Heart right ventricle (tissue), 16 donors: ENCODE measurements at regions not wholly inside any gene's neighbourhood (a gene's known extent, or its start where the extent isn't known, plus 50 kb on each side); places are given as distances from the start of the nearest gene placed in this dataset.

Source experiments
- ATAC-seq, 8 donors: fragments of 200-7000 bp; cut with Tn5 transposase; one replicate each; pipeline ENCODE4 v1.9.1; 2020; ENCODE audit warnings: mild to moderate bottlenecking in 8 of 8, moderate library complexity in 8 of 8, moderate number of reproducible peaks in 1 of 8
- DNase-seq, 2 donors: peaks; one replicate each; pipeline ENCODE4 v3.0.0-alpha.2; 2020
- H3K27ac ChIP-seq, 10 donors: fragments of 200-600 bp; sonication (generic) in 2 of 10; one replicate each; pipeline versions ENCODE4 v1.5.0 to v1.8.0; 2020 to 2022; ENCODE audit warnings: mild to moderate bottlenecking in 3 of 10
- H3K27me3 ChIP-seq, 7 donors: fragments of 200-600 bp; one replicate each; pipeline ENCODE4 v1.8.0; 2021 to 2022; ENCODE audit warnings: mild to moderate bottlenecking in 2 of 7
- H3K36me3 ChIP-seq, 9 donors: fragments of 200-600 bp; sonication (generic) in 1 of 9; one replicate each; pipeline versions ENCODE4 v1.5.0 to v1.8.0; 2020 to 2022; ENCODE audit warnings: mild to moderate bottlenecking in 2 of 9
- H3K4me1 ChIP-seq, 9 donors: fragments of 200-600 bp; sonication (generic) in 1 of 9; one replicate each; pipeline versions ENCODE4 v1.5.0 to v1.8.0; 2020 to 2022; ENCODE audit warnings: mild to moderate bottlenecking in 4 of 9
- H3K4me3 ChIP-seq, 10 donors: fragments of 200-600 bp; sonication (generic) in 2 of 10; one replicate each; pipeline versions ENCODE4 v1.5.0 to v1.8.0; 2020 to 2022; ENCODE audit warnings: mild to moderate bottlenecking in 7 of 10, moderate library complexity in 2 of 10
- H3K9me3 ChIP-seq, 11 donors: fragments of 200-600 bp in 10 of 11; sonication (generic) in 2 of 11; one replicate each; pipeline versions ENCODE4 v1.5.0 to v1.8.0; 2013 to 2022; ENCODE audit warnings: mild to moderate bottlenecking in 2 of 11, control low read depth in 1 of 11, moderate library complexity in 1 of 11
- WGBS, 2 donors: extraction: QIAGEN DNeasy Blood & Tissue Kit; methylation state at CpG; one replicate each; pipeline ENCODE4 v1.1.7; 2013; ENCODE audit warnings: inconsistent platforms in 1 of 2; 5-methylcytosine and 5-hydroxymethylcytosine counted together
- intact Hi-C, 10 donors: fragments of 100-400 bp; cut with DNase I; formaldehyde crosslinking; loops; one replicate each; pipeline versions ENCODE4 v1.11.1 to v1.14.2; 2022
- TF ChIP-seq, protein P1 (sequence below), 9 donors: fragments of 200-600 bp; sonication (generic) in 2 of 9; IDR thresholded peaks; one replicate each; pipeline versions ENCODE4 v1.5.0 to v1.8.0; 2021 to 2022; ENCODE audit warnings: antibody characterized with exemption in 9 of 9, mild to moderate bottlenecking in 5 of 9, moderate library complexity in 1 of 9
- donor health status: Arrhythmogenic right ventricular cardiomyopathy.
- donor health status: ischemic (EF 13 %, LVEDD 7.1; RV severe dilation, severe dysfunction).
- donor health status: healthy with polysubstance abuse.
- donor health status: DM: no; HTN: yes; CAD: no.
- donor health status: DM: no; HTN: no; CAD: no.
- donor health status: ischemic (EF 25% LVEDD 6.9; RV normal size, moderate dysfunction).
- donor health status: ischemic (EF 25% LVEDD 5.7; RV mildly dilated, moderate dysfunction).
- donor health status: healthy.
- donor health status: DM: yes; HTN: yes; CAD: no.
- donor health status: Ischemic cardiomyopathy.
- donor health status: ischemic (EF 35%, LVEDD 5.7; RV mildly dilated, moderate dysfunction).
- donor health status: nonischemic (EF 11% LVEDD 7.7; RV severe dilation, severe dysfunction).
- donor health status: DM: yes; HTN: yes; CAD: no.
- donor health status: PGD.
- donor health status: ischemic (EF 29% LVEDD 5.4; RV normal size, mild dysfunction).
- donor health status: nonischemic (EF 23%, LVEDD 6.1; RV moderate dilation, normal function).

DNA sequence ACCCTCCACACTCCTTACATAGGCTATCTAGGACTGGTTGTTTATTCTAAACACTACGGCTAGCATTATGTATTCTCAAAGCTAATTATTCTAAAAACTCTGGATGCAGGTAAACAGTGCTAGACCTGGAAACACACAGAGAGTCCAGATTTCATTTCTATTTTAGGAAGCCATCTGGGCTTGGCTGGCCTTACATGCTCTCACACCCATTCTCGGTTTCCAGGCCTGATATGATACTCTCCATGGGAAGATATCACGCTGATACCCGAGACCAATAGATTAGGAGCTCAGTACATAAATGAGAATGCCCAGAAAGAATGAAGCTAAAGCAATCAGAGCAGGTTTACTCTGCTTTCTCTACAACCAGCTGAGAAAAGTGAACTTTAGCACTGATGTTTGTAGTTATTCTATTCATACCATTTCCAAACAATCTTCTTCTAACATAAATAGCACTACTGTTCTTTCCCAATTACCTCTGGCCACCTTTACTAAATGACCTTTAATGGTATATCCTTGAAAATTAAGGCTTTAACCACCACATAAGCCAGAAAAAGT is 973.3 kb downstream of the PCDH18 start:
- Histone ChIP-seq H3K27me3 (no peaks in the 10 kb centered on the region), H3K27ac (no peak overlapping the region), H3K4me3 (no peak overlapping the region), H3K9me3 (no peaks in the 10 kb centered on the region), H3K4me1 (no peaks in the 10 kb centered on the region), H3K36me3 (no peaks in the 10 kb centered on the region)
- TF ChIP-seq, protein P1, sequence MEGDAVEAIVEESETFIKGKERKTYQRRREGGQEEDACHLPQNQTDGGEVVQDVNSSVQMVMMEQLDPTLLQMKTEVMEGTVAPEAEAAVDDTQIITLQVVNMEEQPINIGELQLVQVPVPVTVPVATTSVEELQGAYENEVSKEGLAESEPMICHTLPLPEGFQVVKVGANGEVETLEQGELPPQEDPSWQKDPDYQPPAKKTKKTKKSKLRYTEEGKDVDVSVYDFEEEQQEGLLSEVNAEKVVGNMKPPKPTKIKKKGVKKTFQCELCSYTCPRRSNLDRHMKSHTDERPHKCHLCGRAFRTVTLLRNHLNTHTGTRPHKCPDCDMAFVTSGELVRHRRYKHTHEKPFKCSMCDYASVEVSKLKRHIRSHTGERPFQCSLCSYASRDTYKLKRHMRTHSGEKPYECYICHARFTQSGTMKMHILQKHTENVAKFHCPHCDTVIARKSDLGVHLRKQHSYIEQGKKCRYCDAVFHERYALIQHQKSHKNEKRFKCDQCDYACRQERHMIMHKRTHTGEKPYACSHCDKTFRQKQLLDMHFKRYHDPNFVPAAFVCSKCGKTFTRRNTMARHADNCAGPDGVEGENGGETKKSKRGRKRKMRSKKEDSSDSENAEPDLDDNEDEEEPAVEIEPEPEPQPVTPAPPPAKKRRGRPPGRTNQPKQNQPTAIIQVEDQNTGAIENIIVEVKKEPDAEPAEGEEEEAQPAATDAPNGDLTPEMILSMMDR (IDR thresholded peaks at IDR 0.05): no peak
- 37 to 43% methylated on average over 4 of the region's 4 CpGs for WGBS, 2 donors
- DNase-seq (no peak), ATAC-seq (no peak)
- intact Hi-C loops: no loop called here

GRCh38 chr4:136557396-136557795 is 974.9 kb downstream of the PCDH18 start:
- Histone ChIP-seq H3K27ac (no peak overlapping the region), H3K9me3 (no peaks in the 10 kb centered on the region), H3K27me3 (no peaks in the 10 kb centered on the region), H3K4me3 (no peak overlapping the region), H3K36me3 (no peaks in the 10 kb centered on the region), H3K4me1 (no peaks in the 10 kb centered on the region)
- 59 to 74% methylated on average over 4 of the region's 4 CpGs for WGBS, 2 donors
- TF ChIP-seq, protein P1 (IDR thresholded peaks at IDR 0.05): no peak
- ATAC-seq: no peak
- intact Hi-C loops: no loop called here
- DNase-seq: no peak

GRCh38 chr4:136554033-136554432 is 978.3 kb downstream of the PCDH18 start:
- H3K9me3 ChIP-seq: no peaks in the 10 kb centered on the region
- no peaks in the 10 kb centered on the region for H3K27me3 ChIP-seq
- H3K4me1 ChIP-seq: no peaks in the 10 kb centered on the region
- ATAC-seq (no peak), DNase-seq (no peak)
- no peaks in the 10 kb centered on the region for H3K36me3 ChIP-seq
- no peak overlapping the region for H3K4me3 ChIP-seq
- intact Hi-C loops: no loop called here
- TF ChIP-seq, protein P1 (IDR thresholded peaks at IDR 0.05): no peak
- H3K27ac ChIP-seq: no peak overlapping the region

DNA sequence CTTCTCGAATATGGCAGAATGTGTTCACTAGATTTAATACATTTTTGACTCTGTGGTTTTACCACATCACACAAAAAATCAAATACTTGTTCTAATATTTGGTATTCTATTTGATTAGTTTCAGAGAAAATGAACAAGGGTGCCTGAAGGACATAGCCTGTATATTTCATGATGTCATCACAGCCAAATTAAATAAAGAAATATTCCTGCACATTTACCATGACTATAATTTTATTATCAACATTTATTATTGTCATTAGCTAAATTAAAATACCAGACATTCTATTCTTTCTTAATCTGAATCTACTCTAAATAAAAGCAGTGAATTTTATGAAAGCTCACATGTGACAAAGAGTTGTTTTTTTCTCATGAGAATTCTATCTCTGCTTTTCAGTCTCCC is 980.5 kb downstream of the PCDH18 start:
- ATAC-seq (no peak), DNase-seq (no peak)
- 74 to 78% methylated on average over 1 of the region's 1 CpG for WGBS, 2 donors
- intact Hi-C loops: no loop called here
- Histone ChIP-seq H3K9me3 (no peaks in the 10 kb centered on the region), H3K36me3 (no peaks in the 10 kb centered on the region), H3K4me1 (no peaks in the 10 kb centered on the region), H3K4me3 (no peak overlapping the region), H3K27me3 (no peaks in the 10 kb centered on the region), H3K27ac (no peak overlapping the region)
- TF ChIP-seq, protein P1 (IDR thresholded peaks at IDR 0.05): no peak
